Hematopoietic multipotent progenitor cell treated with erythropoietin and hydrocortisone succinate and interleukin-3 and kit ligand, for 4 days (in vitro differentiated cells): ENCODE measurements at regions not wholly inside any gene's neighbourhood (a gene's known extent, or its start where the extent isn't known, plus 50 kb on each side); places are given as distances from the start of the nearest gene placed in this dataset.
"Not testable (repeated sequence)": the region's sequence is repeated elsewhere in the genome, so short reads cannot be mapped to it uniquely, and the experiment has no call there.

ENCODE experiments used
- DNase-seq: peaks from one replicate; pipeline ENCODE4 v3.0.0-alpha.2; 2015

- DNase-seq: no peak
These were observed 79.1 kb upstream of the ALX4 start for GRCh38 chr11:44388828-44389657.

- DNase-seq: no peak
These were observed 80.1 kb upstream of the ALX4 start for GRCh38 chr11:44389963-44390605.

- DNase-seq: not testable (repeated sequence)
These were observed 81.1 kb upstream of the ALX4 start for GRCh38 chr11:44391004-44391403.

GRCh38 chr11:44396746-44397145, 86.8 kb upstream of the ALX4 start:
- not testable (repeated sequence) for DNase-seq

GRCh38 chr11:44397586-44398178, 87.7 kb upstream of the ALX4 start:
- DNase-seq: no peak

- DNase-seq: no peak
These were observed 88.5 kb upstream of the ALX4 start for GRCh38 chr11:44398266-44399030.

GRCh38 chr11:44399968-44400367, 90.0 kb upstream of the ALX4 start:
- no peak for DNase-seq

- no peak for DNase-seq
These were observed 90.5 kb upstream of the ALX4 start for GRCh38 chr11:44400431-44400830.

- DNase-seq: no peak
These were observed 92.6 kb upstream of the ALX4 start for GRCh38 chr11:44402466-44403075.

GRCh38 chr11:44403176-44403575, 93.2 kb upstream of the ALX4 start:
- no peak for DNase-seq

GRCh38 chr11:44403587-44404273, 93.8 kb upstream of the ALX4 start:
- peak; percentile 4 for DNase-seq

- no peak for DNase-seq
These were observed 94.4 kb upstream of the ALX4 start for GRCh38 chr11:44404301-44404700.

- DNase-seq: no peak
These were observed 94.9 kb upstream of the ALX4 start for GRCh38 chr11:44404736-44405395.

GRCh38 chr11:44407211-44407996, 97.5 kb upstream of the ALX4 start:
- DNase-seq: no peak

GRCh38 chr11:44408141-44408540, 98.2 kb upstream of the ALX4 start:
- DNase-seq: no peak

- no peak for DNase-seq
These were observed 99.0 kb upstream of the ALX4 start for GRCh38 chr11:44408711-44409470.

- no peak for DNase-seq
These were observed 99.8 kb upstream of the ALX4 start for GRCh38 chr11:44409558-44410236.

- DNase-seq: no peak
These were observed 106.8 kb upstream of the ALX4 start for GRCh38 chr11:44416776-44417175.

GRCh38 chr11:44417731-44418455, 108.0 kb upstream of the ALX4 start:
- DNase-seq: no peak
